ENCODE measurements at regions not wholly inside any gene's neighbourhood (a gene's known extent, or its start where the extent isn't known, plus 50 kb on each side); places are given as distances from the start of the nearest gene placed in this dataset.

DNA sequence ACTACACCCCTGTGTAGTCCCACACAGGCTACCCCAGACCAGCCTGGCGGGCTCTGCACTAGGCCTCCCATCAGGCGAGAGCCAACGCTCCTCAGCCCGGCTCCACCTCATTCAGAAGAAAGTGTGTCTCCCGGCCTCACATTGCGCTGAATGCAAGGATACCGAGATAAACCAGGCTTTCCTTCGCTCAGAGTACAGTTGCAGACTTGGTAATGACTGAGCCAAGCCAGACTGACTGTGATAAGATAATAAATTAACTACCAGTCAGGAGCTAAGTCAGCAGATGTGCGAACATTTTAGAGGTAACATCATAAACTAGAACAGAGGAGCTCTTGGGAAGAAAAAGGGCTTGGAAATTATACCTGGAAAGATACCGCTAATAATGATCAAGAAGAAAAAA is 397.6 kb downstream of the TRIML1 start:
- H3K27me3 Mint-ChIP-seq (ENCODE audit: low read depth), result no peaks in the 10 kb centered on the region
- peaks cover 18% of the 10 kb centered on the region for H3K9me3 Mint-ChIP-seq
- H3K4me3 Mint-ChIP-seq, result no peak overlapping the region
- peaks cover 3% of the 10 kb centered on the region for H3K36me3 Mint-ChIP-seq
- TF ChIP-seq, protein P1, sequence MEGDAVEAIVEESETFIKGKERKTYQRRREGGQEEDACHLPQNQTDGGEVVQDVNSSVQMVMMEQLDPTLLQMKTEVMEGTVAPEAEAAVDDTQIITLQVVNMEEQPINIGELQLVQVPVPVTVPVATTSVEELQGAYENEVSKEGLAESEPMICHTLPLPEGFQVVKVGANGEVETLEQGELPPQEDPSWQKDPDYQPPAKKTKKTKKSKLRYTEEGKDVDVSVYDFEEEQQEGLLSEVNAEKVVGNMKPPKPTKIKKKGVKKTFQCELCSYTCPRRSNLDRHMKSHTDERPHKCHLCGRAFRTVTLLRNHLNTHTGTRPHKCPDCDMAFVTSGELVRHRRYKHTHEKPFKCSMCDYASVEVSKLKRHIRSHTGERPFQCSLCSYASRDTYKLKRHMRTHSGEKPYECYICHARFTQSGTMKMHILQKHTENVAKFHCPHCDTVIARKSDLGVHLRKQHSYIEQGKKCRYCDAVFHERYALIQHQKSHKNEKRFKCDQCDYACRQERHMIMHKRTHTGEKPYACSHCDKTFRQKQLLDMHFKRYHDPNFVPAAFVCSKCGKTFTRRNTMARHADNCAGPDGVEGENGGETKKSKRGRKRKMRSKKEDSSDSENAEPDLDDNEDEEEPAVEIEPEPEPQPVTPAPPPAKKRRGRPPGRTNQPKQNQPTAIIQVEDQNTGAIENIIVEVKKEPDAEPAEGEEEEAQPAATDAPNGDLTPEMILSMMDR (IDR thresholded peaks at IDR 0.05; ENCODE audit: unreplicated experiment), result no peak
- no peak for DNase-seq (ENCODE audit: low spot score in 2 of 2, unreplicated experiment in 2 of 2)
- peaks cover 12% of the 10 kb centered on the region for H3K4me1 Mint-ChIP-seq
- no peak overlapping the region for H3K27ac Mint-ChIP-seq

DNA sequence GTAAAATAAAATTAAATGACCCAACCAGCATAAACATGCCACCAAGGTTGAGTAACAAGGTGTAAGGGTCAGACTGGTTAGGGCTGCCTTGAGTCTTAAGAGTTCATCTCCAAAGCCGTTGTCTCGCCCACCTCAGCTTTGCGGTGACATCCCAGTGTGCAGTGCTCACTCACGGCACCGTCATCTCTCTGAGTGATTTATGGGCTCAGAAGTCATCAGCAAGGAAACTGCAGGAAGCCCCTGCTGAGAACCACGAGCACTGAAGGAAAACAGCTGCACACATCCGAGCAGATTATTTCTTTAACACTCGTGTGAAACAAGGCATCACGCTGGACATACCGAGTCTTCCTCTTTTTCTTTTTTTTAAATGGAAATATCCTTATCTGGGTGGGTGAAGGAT is 411.1 kb downstream of the TRIML1 start:
- TF ChIP-seq, protein P1 (IDR thresholded peaks at IDR 0.05; ENCODE audit: unreplicated experiment), result no peak
- Mint-ChIP-seq H3K27ac (no peak overlapping the region), H3K36me3 (no peaks in the 10 kb centered on the region), H3K9me3 (no peaks in the 10 kb centered on the region), H3K4me3 (peak overlapping the region; percentile 3), H3K4me1 (peaks cover 27% of the 10 kb centered on the region), H3K27me3 (ENCODE audit: low read depth) (no peaks in the 10 kb centered on the region)
- DNase-seq (ENCODE audit: low spot score in 2 of 2, unreplicated experiment in 2 of 2), result no peak

DNA sequence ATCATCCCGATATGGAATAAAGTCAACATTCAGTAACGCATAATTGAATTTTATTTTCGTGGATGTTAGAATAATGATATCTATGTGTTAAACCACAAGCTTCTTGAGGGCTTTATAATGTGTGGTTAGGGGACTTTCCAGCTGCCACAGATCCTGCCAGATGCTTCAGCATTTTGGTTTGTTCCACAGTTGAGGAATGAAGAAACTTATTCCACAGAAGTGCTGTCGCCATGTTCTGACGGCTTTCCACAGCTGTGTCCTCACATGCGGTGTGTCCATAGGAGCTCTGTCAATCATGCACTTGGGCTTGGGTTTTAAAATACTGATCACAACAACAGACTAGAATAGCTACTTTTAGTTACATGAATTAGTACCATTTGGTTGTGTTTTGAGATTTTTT is 411.9 kb downstream of the TRIML1 start:
- Mint-ChIP-seq H3K36me3 (no peaks in the 10 kb centered on the region), H3K27ac (no peak overlapping the region), H3K9me3 (no peaks in the 10 kb centered on the region), H3K4me3 (no peak overlapping the region), H3K4me1 (peaks cover 27% of the 10 kb centered on the region), H3K27me3 (ENCODE audit: low read depth) (no peaks in the 10 kb centered on the region)
- no peak for DNase-seq (ENCODE audit: low spot score in 2 of 2, unreplicated experiment in 2 of 2)
- TF ChIP-seq, protein P1 (IDR thresholded peaks at IDR 0.05; ENCODE audit: unreplicated experiment), result no peak

DNA sequence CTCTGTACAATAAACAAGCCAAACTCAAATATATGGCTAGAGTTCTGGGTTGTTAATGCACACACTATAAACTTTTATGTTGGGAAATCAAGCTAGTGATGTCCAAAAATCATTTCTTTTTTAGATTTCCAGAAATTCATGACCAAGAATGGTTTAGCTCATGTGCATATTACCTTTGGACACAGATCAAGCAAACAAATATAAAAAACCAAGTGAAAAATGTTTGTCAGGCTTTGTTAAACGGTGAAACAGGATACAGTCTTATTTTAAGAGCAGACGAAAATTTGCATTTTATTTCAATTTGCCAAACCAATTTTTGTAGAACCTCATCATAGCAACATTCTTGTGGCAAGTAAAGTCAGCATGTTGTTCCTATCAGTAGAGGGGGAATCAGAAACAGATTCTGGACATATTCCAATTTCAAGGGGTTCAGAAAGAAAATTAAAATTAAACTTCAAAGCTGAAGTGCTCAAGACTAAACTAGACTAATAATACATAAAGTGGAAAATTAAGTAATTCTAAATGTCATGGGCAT is 413.6 kb downstream of the TRIML1 start:
- Mint-ChIP-seq H3K9me3 (peaks cover 3% of the 10 kb centered on the region), H3K27me3 (ENCODE audit: low read depth) (no peaks in the 10 kb centered on the region), H3K36me3 (no peaks in the 10 kb centered on the region), H3K27ac (no peak overlapping the region), H3K4me1 (peaks cover 27% of the 10 kb centered on the region), H3K4me3 (no peak overlapping the region)
- TF ChIP-seq, protein P1 (IDR thresholded peaks at IDR 0.05; ENCODE audit: unreplicated experiment), result no peak
- no peak for DNase-seq (ENCODE audit: low spot score in 2 of 2, unreplicated experiment in 2 of 2)

DNA sequence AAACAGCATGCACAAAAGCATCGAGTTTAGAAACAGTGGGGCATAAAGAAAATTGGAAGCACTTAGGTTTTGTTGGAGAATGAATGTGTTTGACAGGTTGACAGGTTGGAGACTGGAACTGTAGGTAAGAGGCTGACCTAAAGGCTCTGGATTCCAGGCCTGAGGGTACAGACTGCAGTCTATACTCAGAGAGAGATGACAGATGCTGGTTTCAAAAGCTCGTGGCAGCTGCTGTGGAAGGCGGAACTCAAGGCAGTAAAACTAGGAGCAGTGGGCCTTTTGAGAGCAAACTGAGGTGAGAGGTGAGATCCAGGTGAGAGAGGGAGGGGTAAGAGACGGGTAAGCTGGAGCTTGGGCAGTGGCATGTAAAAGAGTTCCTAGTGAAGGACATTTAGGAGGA is 415.2 kb downstream of the TRIML1 start:
- Mint-ChIP-seq H3K36me3 (no peaks in the 10 kb centered on the region), H3K27me3 (ENCODE audit: low read depth) (no peaks in the 10 kb centered on the region), H3K27ac (peak overlapping the region; percentile 6), H3K9me3 (peaks cover 3% of the 10 kb centered on the region), H3K4me3 (no peak overlapping the region), H3K4me1 (peaks cover 27% of the 10 kb centered on the region)
- TF ChIP-seq, protein P1 (IDR thresholded peaks at IDR 0.05; ENCODE audit: unreplicated experiment), result no peak
- no peak for DNase-seq (ENCODE audit: low spot score in 2 of 2, unreplicated experiment in 2 of 2)

DNA sequence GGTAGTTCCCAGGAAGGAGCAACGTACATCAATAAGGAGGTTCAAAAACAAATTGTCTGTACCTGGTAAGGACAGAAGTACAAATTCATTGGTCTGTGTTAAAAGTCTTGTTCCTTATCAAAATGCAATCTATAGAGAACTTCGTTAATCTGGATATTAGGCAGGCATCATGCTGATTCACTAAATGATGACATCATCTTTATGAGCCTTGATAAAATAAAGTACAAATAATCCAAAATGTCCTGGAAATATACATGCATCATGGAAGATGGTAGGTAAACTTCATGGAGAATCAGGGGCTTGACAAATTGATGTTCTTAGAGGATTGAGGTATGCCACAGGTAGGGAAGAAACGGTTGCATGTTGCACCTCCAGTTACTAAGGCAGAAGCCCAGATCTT is 433.9 kb downstream of the TRIML1 start:
- Mint-ChIP-seq H3K4me1 (no peaks in the 10 kb centered on the region), H3K9me3 (peaks cover 10% of the 10 kb centered on the region), H3K27me3 (ENCODE audit: low read depth) (no peaks in the 10 kb centered on the region), H3K36me3 (no peaks in the 10 kb centered on the region), H3K4me3 (no peak overlapping the region), H3K27ac (no peak overlapping the region)
- DNase-seq (ENCODE audit: low spot score in 2 of 2, unreplicated experiment in 2 of 2), result no peak
- TF ChIP-seq, protein P1 (IDR thresholded peaks at IDR 0.05; ENCODE audit: unreplicated experiment), result no peak
